Cerebellar nuclear complex (tissue), 1 donor: ENCODE measurements at regions not wholly inside any gene's neighbourhood (a gene's known extent, or its start where the extent isn't known, plus 50 kb on each side); places are given as distances from the start of the nearest gene placed in this dataset.

ENCODE experiments used
- DNase-seq, 2 experiments: peaks; one replicate each; lab custom pipeline; 2025; lab: John Stamatoyannopoulos, UW

- no peak for DNase-seq
Measured at GRCh38 chr7:136066304-136067143, 89.4 kb upstream of the MTPN start.

- DNase-seq = no peak
Measured at GRCh38 chr7:136064627-136065237, 87.6 kb upstream of the MTPN start.

- no peak for DNase-seq
Measured at GRCh38 chr7:136064081-136064480, 86.9 kb upstream of the MTPN start.

GRCh38 chr7:136063326-136063666 lies 86.1 kb upstream of the MTPN start:
- no peak for DNase-seq

- no peak for DNase-seq
Measured at GRCh38 chr7:136062625-136063325, 85.6 kb upstream of the MTPN start.

GRCh38 chr7:136061433-136061832 lies 84.3 kb upstream of the MTPN start:
- no peak for DNase-seq

GRCh38 chr7:136058546-136058945 lies 81.4 kb upstream of the MTPN start:
- no peak for DNase-seq

- no peak for DNase-seq
Measured at GRCh38 chr7:136057509-136057908, 80.3 kb upstream of the MTPN start.

- no peak for DNase-seq
Measured at GRCh38 chr7:136056651-136057231, 79.6 kb upstream of the MTPN start.

- DNase-seq = no peak
Measured at GRCh38 chr7:136055266-136055665, 78.1 kb upstream of the MTPN start.

GRCh38 chr7:136053689-136054485 lies 76.7 kb upstream of the MTPN start:
- no peak for DNase-seq

GRCh38 chr7:136051203-136051928 lies 74.2 kb upstream of the MTPN start:
- DNase-seq = no peak

- no peak for DNase-seq
Measured at GRCh38 chr7:136050462-136050847, 73.3 kb upstream of the MTPN start.

- no peak for DNase-seq
Measured at GRCh38 chr7:136049818-136050461, 72.8 kb upstream of the MTPN start.

GRCh38 chr7:136049117-136049516 lies 72.0 kb upstream of the MTPN start:
- DNase-seq = no peak

- no peak for DNase-seq
Measured at GRCh38 chr7:136046548-136046947, 69.4 kb upstream of the MTPN start.

GRCh38 chr7:136045992-136046391 lies 68.8 kb upstream of the MTPN start:
- DNase-seq = no peak

GRCh38 chr7:136045181-136045580 lies 68.0 kb upstream of the MTPN start:
- DNase-seq = no peak

- DNase-seq = no peak
Measured at GRCh38 chr7:136039577-136040345, 62.6 kb upstream of the MTPN start.

GRCh38 chr7:136036336-136036735 lies 59.2 kb upstream of the MTPN start:
- DNase-seq = no peak
